Liver (tissue), 3 donors: ENCODE measurements at regions not wholly inside any gene's neighbourhood (a gene's known extent, or its start where the extent isn't known, plus 50 kb on each side); places are given as distances from the start of the nearest gene placed in this dataset.

ENCODE experiments used
- CTCF ChIP-seq: fragments of 150-350 bp; IDR thresholded peaks from 2 replicates; pipeline ENCODE4 v1.5.1; 2017; ENCODE audit warnings: improper control_type of control experiment, low read depth, low read length; ENCODE audit not compliant: missing input control
- EGR1 ChIP-seq, 2 donors: IDR thresholded peaks; 2 replicates each; pipeline ENCODE4 v1.6.1; 2016 to 2018; ENCODE audit warnings: antibody characterized with exemption in 2 of 2, low read depth in 2 of 2
- GABPA ChIP-seq, 2 donors: IDR thresholded peaks in 1 of 2; conservative IDR thresholded peaks in 1 of 2; 2 replicates each; pipeline ENCODE4 v1.6.1; 2016; ENCODE audit warnings: antibody characterized with exemption in 2 of 2, mild to moderate bottlenecking in 1 of 2, moderate library complexity in 1 of 2
- HNF4A ChIP-seq, 2 donors: conservative IDR thresholded peaks; 2 replicates each; pipeline ENCODE4 v1.6.1; 2016; ENCODE audit warnings: antibody characterized with exemption in 2 of 2, mild to moderate bottlenecking in 2 of 2
- JUND ChIP-seq, 2 donors: IDR thresholded peaks; 2 replicates each; pipeline ENCODE4 v1.6.1; 2016; ENCODE audit warnings: antibody characterized with exemption in 2 of 2
- NR2F2 ChIP-seq: IDR thresholded peaks from 2 replicates; pipeline ENCODE4 v1.6.1; 2016; ENCODE audit warnings: antibody characterized with exemption
- RAD21 ChIP-seq, 2 donors: IDR thresholded peaks; 2 replicates each; pipeline ENCODE4 v1.6.1; 2016; ENCODE audit warnings: antibody characterized with exemption in 2 of 2, mild to moderate bottlenecking in 2 of 2
- REST ChIP-seq: IDR thresholded peaks from 2 replicates; pipeline ENCODE4 v1.6.1; 2016; ENCODE audit warnings: antibody characterized with exemption, mild to moderate bottlenecking
- RXRA ChIP-seq, 2 donors: IDR thresholded peaks; 2 replicates each; pipeline ENCODE4 v1.6.1; 2017 to 2018; ENCODE audit warnings: antibody characterized with exemption in 2 of 2, mild to moderate bottlenecking in 1 of 2
- SP1 ChIP-seq: IDR thresholded peaks from 2 replicates; pipeline ENCODE4 v1.6.1; 2018; ENCODE audit warnings: antibody characterized with exemption, mild to moderate bottlenecking
- TAF1 ChIP-seq: conservative IDR thresholded peaks from 2 replicates; pipeline ENCODE4 v1.6.1; 2016; ENCODE audit warnings: antibody characterized with exemption, mild to moderate bottlenecking
- YY1 ChIP-seq: IDR thresholded peaks from 2 replicates; pipeline ENCODE4 v1.6.1; 2016; ENCODE audit warnings: antibody characterized with exemption, mild to moderate bottlenecking
- TF ChIP-seq, protein P1 (sequence below): IDR thresholded peaks from 2 replicates; pipeline ENCODE4 v1.6.1; 2016; ENCODE audit warnings: antibody characterized with exemption
- TF ChIP-seq, protein P2 (sequence below): IDR thresholded peaks from 2 replicates; pipeline ENCODE4 v1.6.1; 2016; ENCODE audit warnings: antibody characterized with exemption
- donor health status: healthy.
- donor health status: healthy.

DNA sequence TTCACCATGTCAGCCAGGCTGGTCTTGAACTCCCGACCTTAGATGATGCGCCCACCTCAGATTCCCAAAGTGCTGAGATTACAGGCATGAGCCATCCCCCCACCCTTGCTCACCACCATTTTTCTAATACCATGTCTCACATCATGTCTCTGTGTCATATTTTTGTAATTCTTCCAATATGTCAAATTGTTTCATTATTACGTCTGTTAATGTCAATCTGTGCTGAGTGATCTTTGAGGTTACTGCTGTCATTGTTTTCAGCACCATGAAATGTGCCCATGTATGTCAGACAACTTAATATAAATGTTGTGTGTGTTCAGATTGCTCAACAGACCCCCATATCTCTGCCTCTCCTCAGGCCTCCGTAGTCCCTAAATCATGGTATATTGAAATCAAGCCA is 923.6 kb downstream of the NLGN4Y start:
- TF ChIP-seq CTCF (no peak), TAF1 (no peak), GABPA (IDR thresholded peaks at IDR 0.05 in 1 of 2, conservative IDR thresholded peaks at IDR 0.05 in 1 of 2) (no peak), NR2F2 (no peak), RXRA (IDR thresholded peaks at IDR 0.05) (no peak), REST (no peak), RAD21 (IDR thresholded peaks at IDR 0.05) (no peak), SP1 (no peak), YY1 (no peak), JUND (IDR thresholded peaks at IDR 0.05) (no peak), EGR1 (IDR thresholded peaks at IDR 0.05; ENCODE audit: low read depth in 2 of 2) (no peak), HNF4A (conservative IDR thresholded peaks at IDR 0.05) (no peak)
- TF ChIP-seq, protein P1, sequence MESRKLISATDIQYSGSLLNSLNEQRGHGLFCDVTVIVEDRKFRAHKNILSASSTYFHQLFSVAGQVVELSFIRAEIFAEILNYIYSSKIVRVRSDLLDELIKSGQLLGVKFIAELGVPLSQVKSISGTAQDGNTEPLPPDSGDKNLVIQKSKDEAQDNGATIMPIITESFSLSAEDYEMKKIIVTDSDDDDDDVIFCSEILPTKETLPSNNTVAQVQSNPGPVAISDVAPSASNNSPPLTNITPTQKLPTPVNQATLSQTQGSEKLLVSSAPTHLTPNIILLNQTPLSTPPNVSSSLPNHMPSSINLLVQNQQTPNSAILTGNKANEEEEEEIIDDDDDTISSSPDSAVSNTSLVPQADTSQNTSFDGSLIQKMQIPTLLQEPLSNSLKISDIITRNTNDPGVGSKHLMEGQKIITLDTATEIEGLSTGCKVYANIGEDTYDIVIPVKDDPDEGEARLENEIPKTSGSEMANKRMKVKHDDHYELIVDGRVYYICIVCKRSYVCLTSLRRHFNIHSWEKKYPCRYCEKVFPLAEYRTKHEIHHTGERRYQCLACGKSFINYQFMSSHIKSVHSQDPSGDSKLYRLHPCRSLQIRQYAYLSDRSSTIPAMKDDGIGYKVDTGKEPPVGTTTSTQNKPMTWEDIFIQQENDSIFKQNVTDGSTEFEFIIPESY, result no peak
- TF ChIP-seq, protein P2, sequence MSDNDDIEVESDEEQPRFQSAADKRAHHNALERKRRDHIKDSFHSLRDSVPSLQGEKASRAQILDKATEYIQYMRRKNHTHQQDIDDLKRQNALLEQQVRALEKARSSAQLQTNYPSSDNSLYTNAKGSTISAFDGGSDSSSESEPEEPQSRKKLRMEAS, result no peak
